H1 (cell line): ENCODE measurements at regions not wholly inside any gene's neighbourhood (a gene's known extent, or its start where the extent isn't known, plus 50 kb on each side); places are given as distances from the start of the nearest gene placed in this dataset.

Source experiments
- CTCF ChIA-PET: fragments of 300-600 bp; sonication (Branson Sonifier 250); formaldehyde crosslinking; loops from one replicate; lab custom pipeline; 2021; ENCODE audit not compliant: partially characterized antibody; lab: Charles Lee
- POLR2A ChIA-PET: fragments of 300-600 bp; sonication (Branson Sonifier 250); formaldehyde crosslinking; loops from one replicate; lab custom pipeline; 2021; ENCODE audit warnings: inconsistent platforms; ENCODE audit not compliant: partially characterized antibody; lab: Charles Lee
- DNase-seq, 2 experiments: peaks; one replicate each; pipeline versions ENCODE4 v3.0.0 to v3.0.0-alpha.2; 2010 to 2022; ENCODE audit warnings: low spot score in 2 of 2, low read depth in 1 of 2, mixed read lengths in 1 of 2
- FAIRE-seq: peaks from 2 replicates; lab custom pipeline; 2011; peaks lifted over from hg19 to GRCh38; lab: Jason Lieb, UNC
- H2AFZ ChIP-seq: 2 replicates; pipeline ENCODE4 v1.8.1; 2012; ENCODE audit warnings: low read length, inconsistent platforms
- H2AK5ac ChIP-seq: 2 replicates; pipeline ENCODE4 v1.6.1; 2013; ENCODE audit warnings: low read depth, low read length
- H2BK120ac ChIP-seq: replicated peaks from 2 replicates; pipeline ENCODE3; 2013; ENCODE audit warnings: low read depth, low read length, inconsistent platforms
- H2BK12ac ChIP-seq: 2 replicates; pipeline ENCODE4 v1.6.1; 2013; ENCODE audit warnings: low read depth, low read length
- H2BK15ac ChIP-seq: 2 replicates; pipeline ENCODE4 v1.6.1; 2013; ENCODE audit warnings: low read length
- H2BK20ac ChIP-seq: 2 replicates; pipeline ENCODE4 v1.6.1; 2013; ENCODE audit warnings: low read length
- H2BK5ac ChIP-seq: 2 replicates; pipeline ENCODE4 v1.6.1; 2013; ENCODE audit warnings: low read depth, low read length
- H3K14ac ChIP-seq: 2 replicates; pipeline ENCODE4 v1.6.1; 2013; ENCODE audit warnings: inconsistent platforms; ENCODE audit not compliant: insufficient read length
- H3K18ac ChIP-seq: 2 replicates; pipeline ENCODE4 v1.6.1; 2013; ENCODE audit warnings: low read length; ENCODE audit errors: extremely low read depth
- H3K23ac ChIP-seq: 2 replicates; pipeline ENCODE4 v1.6.1; 2013; ENCODE audit warnings: inconsistent platforms; ENCODE audit not compliant: insufficient read length
- H3K23me2 ChIP-seq: 2 replicates; pipeline ENCODE4 v1.6.1; 2013; ENCODE audit warnings: low read depth, low read length
- H3K27ac ChIP-seq: 2 replicates; pipeline ENCODE4 v1.6.1; 2011; ENCODE audit warnings: low read depth, low read length, inconsistent platforms
- H3K27me3 ChIP-seq, 4 experiments: replicated peaks in 1 of 4; 1 replicate in 1 of 4; 2 replicates in 3 of 4; pipeline versions ENCODE4 v1.6.1 to v1.8.1; 2011 to 2013; ENCODE audit warnings: low read length in 3 of 4, mild to moderate bottlenecking in 3 of 4, inconsistent platforms in 2 of 4, mixed read lengths in 2 of 4, moderate library complexity in 1 of 4; ENCODE audit not compliant: control insufficient read depth in 3 of 4, insufficient read depth in 3 of 4; ENCODE audit errors: extremely low read depth in 1 of 4
- H3K36me3 ChIP-seq, 4 experiments: 2 replicates each; pipeline versions ENCODE4 v1.6.1 to v1.8.1; 2011 to 2013; ENCODE audit warnings: mild to moderate bottlenecking in 4 of 4, low read length in 3 of 4, moderate library complexity in 2 of 4, control low read depth in 1 of 4, inconsistent platforms in 1 of 4; ENCODE audit not compliant: insufficient read depth in 4 of 4, control insufficient read depth in 2 of 4
- H3K4ac ChIP-seq: replicated peaks from 2 replicates; pipeline ENCODE3; 2013; ENCODE audit warnings: low read length, low read depth, mixed read lengths, inconsistent platforms; ENCODE audit not compliant: insufficient read length
- H3K4me1 ChIP-seq, 4 experiments: replicated peaks in 1 of 4; 1 replicate in 1 of 4; 2 replicates in 3 of 4; pipeline versions ENCODE4 v1.6.1 to v1.8.1; 2011 to 2013; ENCODE audit warnings: low read length in 3 of 4, inconsistent platforms in 2 of 4, mixed read lengths in 1 of 4; ENCODE audit not compliant: insufficient read depth in 4 of 4, control insufficient read depth in 3 of 4
- H3K4me2 ChIP-seq, 2 experiments: 2 replicates each; pipeline versions ENCODE4 v1.6.1 to v1.8.1; 2011 to 2013; ENCODE audit warnings: low read depth in 2 of 2, low read length in 2 of 2, control low read depth in 1 of 2, inconsistent platforms in 1 of 2, mild to moderate bottlenecking in 1 of 2; ENCODE audit not compliant: insufficient read depth in 1 of 2
- H3K4me3 ChIP-seq, 4 experiments: fragments of 200-600, 300-600 bp in 1 of 4; sonication (generic), shearing (Covaris generic), sonication (Bioruptor Twin) in 1 of 4; 2 replicates each; pipeline versions ENCODE4 v1.5.1 to v1.8.1; 2011 to 2016; ENCODE audit warnings: low read length in 4 of 4, low read depth in 3 of 4, control low read depth in 2 of 4, inconsistent platforms in 2 of 4, mild to moderate bottlenecking in 2 of 4, mixed read lengths in 1 of 4, moderate library complexity in 1 of 4; ENCODE audit not compliant: insufficient read depth in 2 of 4; ENCODE audit errors: extremely low read depth in 1 of 4
- H3K56ac ChIP-seq: replicated peaks from 2 replicates; pipeline ENCODE3; 2013; ENCODE audit warnings: low read depth, mild to moderate bottlenecking, mixed read lengths, low read length, inconsistent platforms; ENCODE audit not compliant: insufficient read length
- H3K79me1 ChIP-seq: 2 replicates; pipeline ENCODE4 v1.6.1; 2013; ENCODE audit warnings: low read depth, low read length, control low read depth
- H3K79me2 ChIP-seq, 2 experiments: 2 replicates each; pipeline versions ENCODE4 v1.6.1 to v1.8.1; 2012 to 2013; ENCODE audit warnings: low read length in 2 of 2, mild to moderate bottlenecking in 2 of 2, inconsistent platforms in 1 of 2; ENCODE audit not compliant: insufficient read depth in 2 of 2, control insufficient read depth in 1 of 2
- H3K9ac ChIP-seq, 4 experiments: replicated peaks in 1 of 4; 1 replicate in 1 of 4; 2 replicates in 3 of 4; pipeline versions ENCODE4 v1.6.1 to v1.8.1; 2011 to 2013; ENCODE audit warnings: low read depth in 3 of 4, low read length in 3 of 4, control low read depth in 2 of 4, mild to moderate bottlenecking in 2 of 4, moderate library complexity in 2 of 4, inconsistent platforms in 1 of 4; ENCODE audit errors: extremely low read depth in 1 of 4
- H3K9me3 ChIP-seq, 2 experiments: 2 replicates each; pipeline versions ENCODE4 v1.6.1 to v1.8.1; 2012 to 2013; ENCODE audit warnings: mild to moderate bottlenecking in 2 of 2, moderate library complexity in 2 of 2, control low read depth in 1 of 2, inconsistent platforms in 1 of 2, low read depth in 1 of 2, low read length in 1 of 2, mixed read lengths in 1 of 2; ENCODE audit not compliant: insufficient read depth in 2 of 2
- H4K20me1 ChIP-seq, 2 experiments: replicated peaks in 1 of 2; 2 replicates each; pipeline versions ENCODE3 to v1.8.1; 2011 to 2013; ENCODE audit warnings: inconsistent platforms in 2 of 2, low read length in 2 of 2, mild to moderate bottlenecking in 1 of 2; ENCODE audit not compliant: insufficient read depth in 2 of 2, control insufficient read depth in 1 of 2
- H4K5ac ChIP-seq: 2 replicates; pipeline ENCODE4 v1.6.1; 2013; ENCODE audit warnings: low read length, low read depth, mixed read lengths, inconsistent platforms; ENCODE audit not compliant: insufficient read length
- H4K8ac ChIP-seq: 2 replicates; pipeline ENCODE4 v1.8.0; 2013; ENCODE audit warnings: mild to moderate bottlenecking, moderate library complexity, low read length, inconsistent platforms; ENCODE audit not compliant: insufficient read depth; ENCODE audit errors: extremely low read depth
- H4K91ac ChIP-seq: replicated peaks from 2 replicates; pipeline ENCODE3; 2013; ENCODE audit warnings: low read length, mixed read lengths, inconsistent platforms; ENCODE audit not compliant: insufficient read length
- CHD1 ChIP-seq: IDR thresholded peaks from 2 replicates; pipeline ENCODE4 v1.6.1; 2012; ENCODE audit warnings: low read depth, low read length, improper control_type of control experiment
- CREB1 ChIP-seq: IDR thresholded peaks from 2 replicates; pipeline ENCODE4 v1.6.1; 2012; ENCODE audit warnings: inconsistent platforms
- GTF2F1 ChIP-seq: IDR thresholded peaks from 2 replicates; pipeline ENCODE4 v1.6.1; 2012; ENCODE audit warnings: low read depth, low read length, improper control_type of control experiment, borderline replicate concordance
- JUN ChIP-seq: IDR thresholded peaks from 2 replicates; pipeline ENCODE4 v1.6.1; 2011; ENCODE audit warnings: low read depth, mild to moderate bottlenecking, improper control_type of control experiment, low read length
- KDM1A ChIP-seq: fragments of 200-600, 300-600 bp; sonication (generic); IDR thresholded peaks from 2 replicates; pipeline ENCODE4 v1.7.1; 2016; ENCODE audit warnings: mild to moderate bottlenecking, low read length, borderline replicate concordance
- RFX5 ChIP-seq: IDR thresholded peaks from 2 replicates; pipeline ENCODE4 v1.6.1; 2011; ENCODE audit warnings: low read depth, low read length, improper control_type of control experiment, borderline replicate concordance
- YY1 ChIP-seq: IDR thresholded peaks from 2 replicates; pipeline ENCODE4 v1.6.1; 2011; ENCODE audit warnings: low read depth, mild to moderate bottlenecking, low read length
- WGBS, 2 experiments: shearing (Covaris generic) in 1 of 2; methylation state at CpG; one replicate each; pipeline versions ENCODE4 v1.1.6 to v1.1.7; 2013 to 2015; ENCODE audit warnings: low lambda C conversion rate in 2 of 2, mixed read lengths in 2 of 2, inconsistent platforms in 1 of 2, low coverage in 1 of 2, missing lambda C conversion rate in 1 of 2; ENCODE audit not compliant: insufficient replicate concordance in 2 of 2, insufficient coverage in 1 of 2, insufficient read length in 1 of 2; ENCODE audit errors: extremely low coverage in 1 of 2, missing lambda C conversion rate in 1 of 2; 5-methylcytosine and 5-hydroxymethylcytosine counted together
- TF ChIP-seq, protein P1 (sequence below): IDR thresholded peaks from 2 replicates; pipeline ENCODE4 v1.6.1; 2012; ENCODE audit warnings: low read length, inconsistent platforms

DNA sequence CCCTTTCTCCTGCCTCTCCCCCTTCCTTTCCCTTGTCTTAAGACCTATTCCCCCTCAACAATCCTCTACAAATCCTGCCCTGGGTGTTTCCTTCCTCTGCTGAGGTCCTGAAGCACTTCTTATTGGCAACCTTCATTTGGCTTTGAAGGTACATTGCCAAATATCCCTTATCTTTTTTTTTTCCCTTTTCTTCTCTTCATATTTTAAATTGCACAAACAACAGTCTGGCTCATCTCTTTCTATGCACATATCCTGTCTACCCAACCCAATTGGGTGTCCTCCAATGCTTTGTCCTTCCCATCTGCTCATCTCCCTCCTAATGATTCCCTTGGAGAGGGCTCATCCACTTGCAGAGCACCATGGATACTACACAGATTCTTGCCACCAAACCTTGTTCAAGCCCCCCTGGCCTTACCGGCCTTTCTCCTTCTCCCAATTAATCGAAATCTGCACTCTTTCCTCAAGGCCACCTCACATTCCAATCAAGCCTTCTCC is 537.9 kb upstream of the JARID2 start:
- Histone ChIP-seq H4K91ac (no peak overlapping the region), H2BK15ac (no peak overlapping the region), H3K4me2 (no peak overlapping the region), H3K79me1 (no peaks in the 10 kb centered on the region), H3K18ac (no peak overlapping the region), H3K79me2 (no peaks in the 10 kb centered on the region), H3K4ac (no peak overlapping the region), H2BK5ac (no peak overlapping the region), H3K27me3 (no peaks in the 10 kb centered on the region), H2BK20ac (no peak overlapping the region), H2BK120ac (no peak overlapping the region), H3K27ac (no peak overlapping the region), H3K9me3 (no peaks in the 10 kb centered on the region; a peak in 1 of 4 replicates), H4K5ac (no peak overlapping the region), H3K23me2 (no peaks in the 10 kb centered on the region), H3K14ac (no peak overlapping the region), H3K36me3 (no peaks in the 10 kb centered on the region), H3K4me1 (peaks cover 0 to 3% (median 0%) of the 10 kb centered on the region in 4 experiments; a peak in 1 of 7 replicates), H3K9ac (no peak overlapping the region), H4K20me1 (no peaks in the 10 kb centered on the region), H2AK5ac (no peak overlapping the region), H4K8ac (no peak overlapping the region), H3K23ac (no peak overlapping the region), H3K56ac (no peak overlapping the region), H2BK12ac (no peak overlapping the region), H3K4me3 (no peak overlapping the region), H2AFZ (no peak overlapping the region)
- ChIA-PET CTCF (no interaction called here), POLR2A (no interaction called here)
- 91% methylated on average over 2 of the region's 2 CpGs; no CpG with 5 or more reads in 1 of the 2 experiments for WGBS, 2 experiments
- no peak for FAIRE-seq
- DNase-seq: no peak
- TF ChIP-seq JUN (no peak), RFX5 (no peak), KDM1A (no peak), GTF2F1 (no peak), CREB1 (no peak), CHD1 (no peak), YY1 (no peak)
- TF ChIP-seq, protein P1, sequence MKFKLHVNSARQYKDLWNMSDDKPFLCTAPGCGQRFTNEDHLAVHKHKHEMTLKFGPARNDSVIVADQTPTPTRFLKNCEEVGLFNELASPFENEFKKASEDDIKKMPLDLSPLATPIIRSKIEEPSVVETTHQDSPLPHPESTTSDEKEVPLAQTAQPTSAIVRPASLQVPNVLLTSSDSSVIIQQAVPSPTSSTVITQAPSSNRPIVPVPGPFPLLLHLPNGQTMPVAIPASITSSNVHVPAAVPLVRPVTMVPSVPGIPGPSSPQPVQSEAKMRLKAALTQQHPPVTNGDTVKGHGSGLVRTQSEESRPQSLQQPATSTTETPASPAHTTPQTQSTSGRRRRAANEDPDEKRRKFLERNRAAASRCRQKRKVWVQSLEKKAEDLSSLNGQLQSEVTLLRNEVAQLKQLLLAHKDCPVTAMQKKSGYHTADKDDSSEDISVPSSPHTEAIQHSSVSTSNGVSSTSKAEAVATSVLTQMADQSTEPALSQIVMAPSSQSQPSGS: no peak
